B cell (primary cell): ENCODE measurements at regions not wholly inside any gene's neighbourhood (a gene's known extent, or its start where the extent isn't known, plus 50 kb on each side); places are given as distances from the start of the nearest gene placed in this dataset.

Source experiments
- CTCF ChIP-seq: fragments of 200-600 bp; IDR thresholded peaks from one replicate; pipeline ENCODE4 v1.8.0; 2022; ENCODE audit warnings: antibody characterized with exemption, mild to moderate bottlenecking
- EZH2 ChIP-seq: IDR thresholded peaks from 2 replicates; pipeline ENCODE4 v1.6.1; 2012; ENCODE audit warnings: borderline replicate concordance, low read depth, mild to moderate bottlenecking, moderate library complexity, low read length; ENCODE audit not compliant: insufficient read depth, poor library complexity, severe bottlenecking

GRCh38 chr1:219773775-219774174 lies 154.6 kb downstream of the SLC30A10 start:
- TF ChIP-seq CTCF, result no peak
- TF ChIP-seq EZH2, result no peak
